ENCODE measurements at regions not wholly inside any gene's neighbourhood (a gene's known extent, or its start where the extent isn't known, plus 50 kb on each side); places are given as distances from the start of the nearest gene placed in this dataset.

- H3K9me3 Mint-ChIP-seq: peaks cover 4% of the 10 kb centered on the region
- H3K4me1 ChIP-seq (ENCODE audit: insufficient read depth, low read length): no peaks in the 10 kb centered on the region
- TF ChIP-seq CTCF (IDR thresholded peaks at IDR 0.05): no peak
- no peak overlapping the region for H3K27ac ChIP-seq (ENCODE audit: low read depth in 1 of 2, low read length in 2 of 2)
- no peaks in the 10 kb centered on the region for H3K9me3 ChIP-seq (ENCODE audit: control insufficient read depth in 1 of 2, insufficient read depth in 1 of 2, low read length in 2 of 2)
- intact Hi-C loops (cut with DNase I, micrococcal nuclease): no loop called here
- no peaks in the 10 kb centered on the region for H3K27me3 ChIP-seq (ENCODE audit: control insufficient read depth in 1 of 2, insufficient read depth in 2 of 2, low read length in 2 of 2)
- ChIA-PET POLR2A (no interaction called here), CTCF (no interaction called here)
- H3K36me3 Mint-ChIP-seq (ENCODE audit: low read depth): no peaks in the 10 kb centered on the region
- ATAC-seq (ENCODE audit: poor library complexity) (no peak), DNase-seq (no peak)
- no peaks in the 10 kb centered on the region for H3K36me3 ChIP-seq (ENCODE audit: insufficient read depth, low read length)
- H3K4me3 ChIP-seq (ENCODE audit: low read length): no peak overlapping the region
- no peak overlapping the region for H3K4me3 Mint-ChIP-seq
- no peaks in the 10 kb centered on the region for H3K27me3 Mint-ChIP-seq
- no peaks in the 10 kb centered on the region for H3K4me1 Mint-ChIP-seq (ENCODE audit: low read depth)
- H3K27ac Mint-ChIP-seq: no peak overlapping the region
Measured at GRCh38 chrY:16981776-16982175, 898.2 kb downstream of the CDY2B start.

- no peaks in the 10 kb centered on the region for H3K27me3 Mint-ChIP-seq
- no peaks in the 10 kb centered on the region for H3K9me3 ChIP-seq (ENCODE audit: control insufficient read depth in 1 of 2, insufficient read depth in 1 of 2, low read length in 2 of 2)
- no peaks in the 10 kb centered on the region for H3K36me3 ChIP-seq (ENCODE audit: insufficient read depth, low read length)
- no peaks in the 10 kb centered on the region for H3K4me1 ChIP-seq (ENCODE audit: insufficient read depth, low read length)
- POLR2A ChIA-PET: no interaction called here
- no peak overlapping the region for H3K4me3 Mint-ChIP-seq
- H3K27me3 ChIP-seq (ENCODE audit: control insufficient read depth in 1 of 2, insufficient read depth in 2 of 2, low read length in 2 of 2): no peaks in the 10 kb centered on the region
- H3K36me3 Mint-ChIP-seq (ENCODE audit: low read depth): no peaks in the 10 kb centered on the region
- intact Hi-C loops (cut with DNase I, micrococcal nuclease): no loop called here
- no peaks in the 10 kb centered on the region for H3K9me3 Mint-ChIP-seq
- no peak overlapping the region for H3K4me3 ChIP-seq (ENCODE audit: low read length)
- DNase-seq (no peak), ATAC-seq (ENCODE audit: poor library complexity) (no peak)
- H3K27ac Mint-ChIP-seq: no peak overlapping the region
- CTCF ChIA-PET: no interaction called here
- H3K27ac ChIP-seq (ENCODE audit: low read depth in 1 of 2, low read length in 2 of 2): no peak overlapping the region
- no peak for TF ChIP-seq CTCF (IDR thresholded peaks at IDR 0.05)
- H3K4me1 Mint-ChIP-seq (ENCODE audit: low read depth): no peaks in the 10 kb centered on the region
Measured at GRCh38 chrY:16959071-16959470, 920.9 kb downstream of the CDY2B start.

- no peaks in the 10 kb centered on the region for H3K27me3 ChIP-seq (ENCODE audit: control insufficient read depth in 1 of 2, insufficient read depth in 2 of 2, low read length in 2 of 2)
- POLR2A ChIA-PET: no interaction called here
- Mint-ChIP-seq H3K4me1 (ENCODE audit: low read depth) (no peaks in the 10 kb centered on the region), H3K27ac (no peak overlapping the region), H3K4me3 (no peak overlapping the region), H3K36me3 (ENCODE audit: low read depth) (no peaks in the 10 kb centered on the region), H3K9me3 (no peaks in the 10 kb centered on the region), H3K27me3 (no peaks in the 10 kb centered on the region)
- CTCF ChIA-PET: no interaction called here
- H3K36me3 ChIP-seq (ENCODE audit: insufficient read depth, low read length): no peaks in the 10 kb centered on the region
- no peak overlapping the region for H3K27ac ChIP-seq (ENCODE audit: low read depth in 1 of 2, low read length in 2 of 2)
- no peaks in the 10 kb centered on the region for H3K4me1 ChIP-seq (ENCODE audit: insufficient read depth, low read length)
- no peak overlapping the region for H3K4me3 ChIP-seq (ENCODE audit: low read length)
- no peak for TF ChIP-seq CTCF (IDR thresholded peaks at IDR 0.05)
- ATAC-seq (ENCODE audit: poor library complexity): no peak
- H3K9me3 ChIP-seq (ENCODE audit: control insufficient read depth in 1 of 2, insufficient read depth in 1 of 2, low read length in 2 of 2): peaks cover 0 to 3% of the 10 kb centered on the region in 2 experiments
- intact Hi-C loops (cut with DNase I, micrococcal nuclease): no loop called here
- no peak for DNase-seq
Measured at GRCh38 chrY:16947221-16947620, 932.8 kb downstream of the CDY2B start.
